H9 (cell line): ENCODE measurements at regions not wholly inside any gene's neighbourhood (a gene's known extent, or its start where the extent isn't known, plus 50 kb on each side); places are given as distances from the start of the nearest gene placed in this dataset.

ENCODE experiments used
- DNase-seq: peaks from one replicate; pipeline ENCODE4 v3.0.0-alpha.2; 2017
- H2AFZ ChIP-seq: one replicate; pipeline ENCODE4 v1.6.1; 2013; ENCODE audit warnings: mild to moderate bottlenecking, low read length, control low read depth, moderate library complexity
- H2AK5ac ChIP-seq: 2 replicates; pipeline ENCODE4 v1.6.1; 2013; ENCODE audit warnings: low read length, control low read depth, mixed read lengths; ENCODE audit not compliant: insufficient read length
- H2BK120ac ChIP-seq: one replicate; pipeline ENCODE4 v1.6.1; 2013; ENCODE audit warnings: low read depth, mild to moderate bottlenecking, low read length, control low read depth, inconsistent platforms; ENCODE audit not compliant: poor library complexity, severe bottlenecking
- H2BK12ac ChIP-seq: 2 replicates; pipeline ENCODE4 v1.6.1; 2013; ENCODE audit warnings: low read length, control low read depth, mixed read lengths, low read depth; ENCODE audit not compliant: insufficient read length
- H2BK15ac ChIP-seq: 2 replicates; pipeline ENCODE4 v1.6.1; 2013; ENCODE audit warnings: low read depth, low read length, control low read depth
- H2BK20ac ChIP-seq: one replicate; pipeline ENCODE4 v1.6.1; 2013; ENCODE audit warnings: low read depth, mild to moderate bottlenecking, low read length, control low read depth, inconsistent platforms; ENCODE audit not compliant: poor library complexity, severe bottlenecking
- H2BK5ac ChIP-seq: 2 replicates; pipeline ENCODE4 v1.6.1; 2013; ENCODE audit warnings: low read length, control low read depth, mixed read lengths; ENCODE audit not compliant: insufficient read length
- H3K14ac ChIP-seq: 2 replicates; pipeline ENCODE4 v1.6.1; 2013; ENCODE audit warnings: low read length, control low read depth; ENCODE audit not compliant: insufficient read depth
- H3K18ac ChIP-seq: 2 replicates; pipeline ENCODE4 v1.6.1; 2013; ENCODE audit warnings: low read depth, mild to moderate bottlenecking, mixed read lengths, low read length, control low read depth; ENCODE audit not compliant: insufficient read length
- H3K23ac ChIP-seq: 2 replicates; pipeline ENCODE4 v1.6.1; 2013; ENCODE audit warnings: low read length, control low read depth, mixed read lengths, low read depth; ENCODE audit not compliant: insufficient read length
- H3K23me2 ChIP-seq: 2 replicates; pipeline ENCODE4 v1.6.1; 2013; ENCODE audit warnings: low read depth, mild to moderate bottlenecking, mixed read lengths, low read length, control low read depth; ENCODE audit not compliant: insufficient read length, poor library complexity, severe bottlenecking
- H3K27ac ChIP-seq: 2 replicates; pipeline ENCODE4 v1.5.1; 2013; ENCODE audit warnings: low read length, control low read depth, mixed read lengths, low read depth; ENCODE audit not compliant: insufficient read length
- H3K27me3 ChIP-seq: 2 replicates; pipeline ENCODE4 v1.6.1; 2013; ENCODE audit warnings: low read length, control low read depth, inconsistent platforms; ENCODE audit not compliant: insufficient read depth
- H3K4ac ChIP-seq: 2 replicates; pipeline ENCODE4 v1.6.1; 2013; ENCODE audit warnings: low read depth, mild to moderate bottlenecking, control low read depth, inconsistent platforms, low read length, moderate library complexity
- H3K4me1 ChIP-seq: 2 replicates; pipeline ENCODE4 v1.6.1; 2013; ENCODE audit warnings: low read length, control low read depth, inconsistent platforms; ENCODE audit not compliant: insufficient read depth
- H3K4me2 ChIP-seq: 2 replicates; pipeline ENCODE4 v1.6.1; 2013; ENCODE audit warnings: low read length, control low read depth, mixed read lengths; ENCODE audit not compliant: insufficient read length, insufficient read depth
- H3K56ac ChIP-seq: 2 replicates; pipeline ENCODE4 v1.6.1; 2013; ENCODE audit warnings: low read depth, mild to moderate bottlenecking, mixed read lengths, low read length, control low read depth; ENCODE audit not compliant: insufficient read length
- H3K79me1 ChIP-seq: 2 replicates; pipeline ENCODE4 v1.6.1; 2013; ENCODE audit warnings: low read depth, mild to moderate bottlenecking, moderate library complexity, low read length, control low read depth, inconsistent platforms; ENCODE audit not compliant: insufficient read depth, poor library complexity, severe bottlenecking
- H3K79me2 ChIP-seq: 2 replicates; pipeline ENCODE4 v1.6.1; 2013; ENCODE audit warnings: low read length, control low read depth, inconsistent platforms; ENCODE audit not compliant: insufficient read depth
- H3K9ac ChIP-seq: 2 replicates; pipeline ENCODE4 v1.6.1; 2013; ENCODE audit warnings: low read length, control low read depth, mixed read lengths; ENCODE audit not compliant: insufficient read length; ENCODE audit errors: extremely low read depth
- H3K9me3 ChIP-seq: one replicate; pipeline ENCODE4 v1.6.1; 2013; ENCODE audit warnings: low read depth, low read length, inconsistent platforms; ENCODE audit not compliant: control insufficient read depth
- H3T11ph ChIP-seq: one replicate; pipeline ENCODE4 v1.6.1; 2013; ENCODE audit warnings: mild to moderate bottlenecking, low read length, control low read depth, inconsistent platforms
- H4K20me1 ChIP-seq: one replicate; pipeline ENCODE4 v1.6.1; 2013; ENCODE audit not compliant: control insufficient read depth, insufficient read length, insufficient read depth
- H4K5ac ChIP-seq: 2 replicates; pipeline ENCODE4 v1.6.1; 2013; ENCODE audit warnings: low read depth, mild to moderate bottlenecking, mixed read lengths, low read length, control low read depth; ENCODE audit not compliant: insufficient read length
- H4K8ac ChIP-seq: replicated peaks from 2 replicates; pipeline ENCODE4 v1.6.1; 2013; ENCODE audit warnings: low read length, control low read depth, mixed read lengths, low read depth; ENCODE audit not compliant: insufficient read length
- H4K91ac ChIP-seq: 2 replicates; pipeline ENCODE4 v1.6.1; 2013; ENCODE audit warnings: low read depth, mild to moderate bottlenecking, moderate library complexity, mixed read lengths, low read length, control low read depth; ENCODE audit not compliant: insufficient read length
- H3K27ac Mint-ChIP-seq, 3 experiments: 2 replicates in 2 of 3; 3 replicates in 1 of 3; pipeline ENCODE4 v1.8.0; 2020 to 2021; ENCODE audit warnings: mixed read lengths in 3 of 3, mild to moderate bottlenecking in 1 of 3, moderate library complexity in 1 of 3
- H3K27me3 Mint-ChIP-seq: 2 replicates; pipeline ENCODE4 v1.8.0; 2021; ENCODE audit warnings: low read depth, mild to moderate bottlenecking, moderate library complexity, mixed read lengths
- H3K36me3 Mint-ChIP-seq, 3 experiments: 2 replicates in 2 of 3; 3 replicates in 1 of 3; pipeline ENCODE4 v1.8.0; 2020 to 2021; ENCODE audit warnings: low read depth in 3 of 3, mixed read lengths in 3 of 3; ENCODE audit not compliant: insufficient read depth in 1 of 3
- H3K4me1 Mint-ChIP-seq, 2 experiments: 2 replicates each; pipeline ENCODE4 v1.8.0; 2020; ENCODE audit warnings: mixed read lengths in 2 of 2
- H3K4me3 Mint-ChIP-seq, 2 experiments: 2 replicates in 1 of 2; 3 replicates in 1 of 2; pipeline ENCODE4 v1.8.0; 2020 to 2021; ENCODE audit warnings: mild to moderate bottlenecking in 2 of 2, mixed read lengths in 2 of 2, moderate library complexity in 1 of 2
- H3K9me3 Mint-ChIP-seq, 2 experiments: 2 replicates in 1 of 2; 3 replicates in 1 of 2; pipeline ENCODE4 v1.8.0; 2020; ENCODE audit warnings: mild to moderate bottlenecking in 2 of 2, mixed read lengths in 2 of 2, moderate library complexity in 1 of 2
- WGBS: extraction: QIAGEN DNeasy Blood & Tissue Kit; methylation state at CpG from one replicate; pipeline ENCODE4 v1.1.7; 2013; ENCODE audit warnings: missing lambda C conversion rate, low lambda C conversion rate, mixed read lengths; ENCODE audit not compliant: insufficient read length; ENCODE audit errors: extremely low coverage; 5-methylcytosine and 5-hydroxymethylcytosine counted together
- TF ChIP-seq, protein P1 (sequence below): fragments of 200-600 bp; sonication (generic); conservative IDR thresholded peaks from 3 replicates; pipeline ENCODE4 v1.8.0; 2021; ENCODE audit warnings: antibody characterized with exemption, mild to moderate bottlenecking

DNA sequence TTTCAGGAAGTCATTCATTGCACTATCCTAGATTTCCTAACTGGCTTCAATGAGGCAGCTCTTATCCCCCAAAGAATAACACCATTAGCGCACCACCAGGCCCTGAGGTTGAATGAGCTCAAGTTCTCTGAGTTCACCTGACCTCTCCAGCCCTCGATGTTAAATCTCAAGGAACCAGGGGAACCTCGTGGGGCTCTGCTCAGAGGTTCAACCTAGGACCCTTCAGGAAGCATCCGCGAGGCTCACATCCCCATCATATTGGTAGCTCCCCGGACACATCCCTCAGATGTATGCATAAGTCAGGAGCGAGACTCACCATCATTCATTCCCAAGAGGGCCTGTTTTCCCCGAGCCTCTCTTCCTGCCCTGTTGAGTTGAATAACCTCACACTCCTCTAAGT lies 145.6 kb upstream of the KLHL29 start:
- Histone ChIP-seq H2AFZ (no peak overlapping the region), H3K9ac (no peak overlapping the region), H3T11ph (no peak overlapping the region), H3K79me1 (no peaks in the 10 kb centered on the region), H2BK15ac (no peak overlapping the region), H3K56ac (no peak overlapping the region), H3K4ac (no peak overlapping the region), H3K18ac (no peak overlapping the region), H2BK12ac (no peak overlapping the region), H4K91ac (no peak overlapping the region), H3K4me2 (no peak overlapping the region), H3K27ac (no peak overlapping the region), H3K14ac (no peak overlapping the region), H3K23ac (no peak overlapping the region), H2AK5ac (no peak overlapping the region), H3K79me2 (no peaks in the 10 kb centered on the region), H2BK5ac (no peak overlapping the region), H3K27me3 (no peaks in the 10 kb centered on the region; the same call in 1 of the 2 replicates), H3K4me1 (no peaks in the 10 kb centered on the region), H3K9me3 (no peaks in the 10 kb centered on the region), H4K8ac (no peak overlapping the region), H2BK120ac (no peak overlapping the region), H3K23me2 (no peaks in the 10 kb centered on the region), H2BK20ac (no peak overlapping the region), H4K20me1 (no peaks in the 10 kb centered on the region), H4K5ac (no peak overlapping the region)
- TF ChIP-seq, protein P1, sequence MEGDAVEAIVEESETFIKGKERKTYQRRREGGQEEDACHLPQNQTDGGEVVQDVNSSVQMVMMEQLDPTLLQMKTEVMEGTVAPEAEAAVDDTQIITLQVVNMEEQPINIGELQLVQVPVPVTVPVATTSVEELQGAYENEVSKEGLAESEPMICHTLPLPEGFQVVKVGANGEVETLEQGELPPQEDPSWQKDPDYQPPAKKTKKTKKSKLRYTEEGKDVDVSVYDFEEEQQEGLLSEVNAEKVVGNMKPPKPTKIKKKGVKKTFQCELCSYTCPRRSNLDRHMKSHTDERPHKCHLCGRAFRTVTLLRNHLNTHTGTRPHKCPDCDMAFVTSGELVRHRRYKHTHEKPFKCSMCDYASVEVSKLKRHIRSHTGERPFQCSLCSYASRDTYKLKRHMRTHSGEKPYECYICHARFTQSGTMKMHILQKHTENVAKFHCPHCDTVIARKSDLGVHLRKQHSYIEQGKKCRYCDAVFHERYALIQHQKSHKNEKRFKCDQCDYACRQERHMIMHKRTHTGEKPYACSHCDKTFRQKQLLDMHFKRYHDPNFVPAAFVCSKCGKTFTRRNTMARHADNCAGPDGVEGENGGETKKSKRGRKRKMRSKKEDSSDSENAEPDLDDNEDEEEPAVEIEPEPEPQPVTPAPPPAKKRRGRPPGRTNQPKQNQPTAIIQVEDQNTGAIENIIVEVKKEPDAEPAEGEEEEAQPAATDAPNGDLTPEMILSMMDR: no peak
- Mint-ChIP-seq H3K27me3 (0 out of 2 replicates have a peak, but pooled peaks cover 4% of the 10 kb centered on the region), H3K9me3 (no peaks in the 10 kb centered on the region; a peak in 1 of 5 replicates), H3K36me3 (no peaks in the 10 kb centered on the region; a peak in 2 of 7 replicates), H3K27ac (no peak overlapping the region), H3K4me1 (peaks cover 4% of the 10 kb centered on the region in 2 experiments), H3K4me3 (no peak overlapping the region)
- DNase-seq: no peak
- WGBS: no CpG with 5 or more reads among the region's 8 CpGs
